Limb (tissue), 2 donors: ENCODE measurements at regions not wholly inside any gene's neighbourhood (a gene's known extent, or its start where the extent isn't known, plus 50 kb on each side); places are given as distances from the start of the nearest gene placed in this dataset.
"Not testable (repeated sequence)": the region's sequence is repeated elsewhere in the genome, so short reads cannot be mapped to it uniquely, and the experiment has no call there.

ENCODE experiments used
- DNase-seq, 2 donors: peaks; one replicate each; pipeline ENCODE4 v3.0.0-alpha.2; 2016; ENCODE audit errors: extremely low spot score in 2 of 2

DNA sequence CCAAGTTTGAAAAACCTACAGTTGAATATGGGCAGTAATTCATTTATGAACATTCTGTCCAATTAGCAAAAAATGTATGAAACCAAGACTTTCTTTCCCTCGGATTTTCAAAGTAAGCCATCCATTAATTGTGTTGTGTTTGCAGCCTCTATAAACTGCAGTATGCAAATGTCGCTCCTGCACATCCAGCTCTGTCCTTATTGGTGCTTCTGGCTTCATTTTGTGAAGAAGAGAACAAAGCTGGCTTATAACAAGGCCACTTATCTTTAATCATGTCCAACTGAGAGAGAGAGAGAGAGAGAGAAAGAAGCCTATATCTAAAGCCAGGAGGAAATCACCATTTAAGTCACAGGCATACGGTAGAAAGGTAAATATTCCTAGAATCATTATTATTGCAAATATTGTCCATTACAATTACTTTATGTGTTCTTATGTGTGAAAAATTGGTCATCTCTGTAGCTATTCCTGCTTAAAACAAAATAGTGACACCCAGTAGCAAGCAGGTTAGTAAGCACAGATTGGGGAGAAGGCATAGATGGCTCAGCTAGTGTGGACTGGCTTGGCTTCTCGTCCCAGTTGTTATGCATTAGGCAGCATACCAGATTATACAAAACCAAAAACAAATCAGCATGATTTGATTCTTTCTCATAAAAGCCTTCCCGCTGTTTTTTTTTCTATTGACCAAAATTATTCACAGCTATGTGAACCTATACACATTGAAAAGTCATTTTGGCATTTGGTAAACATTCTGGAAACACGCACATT is 726.4 kb upstream of the SOX11 start:
- DNase-seq: no peak

DNA sequence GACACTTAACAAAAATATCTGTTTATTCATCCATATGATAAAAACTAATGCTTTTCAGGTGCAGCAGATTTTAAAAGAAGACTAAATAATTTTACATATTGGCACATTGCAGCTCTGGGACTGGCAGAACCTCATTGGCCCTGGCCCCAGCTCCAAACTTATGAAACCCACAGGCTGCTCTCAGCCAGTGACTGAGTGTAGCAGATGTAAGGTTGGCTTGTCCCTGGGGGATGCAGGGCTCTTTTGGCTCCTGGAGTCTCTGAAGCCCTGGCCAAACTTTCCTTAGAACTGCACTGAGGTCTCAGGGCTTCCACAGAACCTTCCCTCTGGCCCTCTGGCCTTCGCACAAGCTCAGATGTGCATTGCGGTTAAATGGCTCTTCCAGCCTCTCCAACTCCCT is 725.0 kb upstream of the SOX11 start:
- no peak for DNase-seq

DNA sequence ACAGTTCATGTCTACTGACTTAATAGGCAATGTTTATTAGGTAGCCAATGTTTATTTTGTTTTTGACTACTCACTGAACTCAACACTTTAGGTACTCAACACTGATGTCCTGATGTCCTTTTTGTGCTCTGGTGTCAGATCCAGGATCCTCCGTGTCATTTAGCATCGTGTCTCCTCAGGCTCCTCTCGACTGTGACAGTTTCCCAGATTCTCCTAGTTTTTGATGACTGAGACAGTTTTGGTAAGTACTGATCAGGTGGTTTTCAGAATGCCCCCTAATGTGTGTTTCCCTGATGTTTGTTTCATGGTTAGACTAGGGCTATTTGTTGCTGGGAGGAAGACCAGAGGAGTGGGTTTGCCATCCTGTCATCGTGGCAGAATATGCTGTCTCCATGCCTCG is 719.7 kb upstream of the SOX11 start:
- no peak for DNase-seq

DNA sequence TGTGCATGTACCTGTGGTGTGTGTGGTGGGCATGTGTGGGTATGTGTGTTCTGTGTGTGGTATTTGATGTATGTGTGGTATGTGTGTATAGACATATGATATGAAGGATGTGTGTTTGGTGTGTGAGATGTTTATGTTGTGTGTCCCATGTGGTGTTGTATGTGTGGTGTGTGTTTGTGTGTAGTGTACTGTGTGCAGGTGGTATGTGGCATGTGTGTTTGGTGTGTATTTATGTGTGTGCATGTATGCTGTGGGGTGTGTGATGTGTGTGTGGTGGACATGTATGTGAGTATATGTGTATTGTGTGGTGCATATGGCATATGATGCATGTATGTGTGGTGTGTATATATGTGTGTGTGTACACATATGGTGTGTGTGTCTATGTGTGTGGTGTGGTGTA is 718.8 kb upstream of the SOX11 start:
- no peak for DNase-seq

DNA sequence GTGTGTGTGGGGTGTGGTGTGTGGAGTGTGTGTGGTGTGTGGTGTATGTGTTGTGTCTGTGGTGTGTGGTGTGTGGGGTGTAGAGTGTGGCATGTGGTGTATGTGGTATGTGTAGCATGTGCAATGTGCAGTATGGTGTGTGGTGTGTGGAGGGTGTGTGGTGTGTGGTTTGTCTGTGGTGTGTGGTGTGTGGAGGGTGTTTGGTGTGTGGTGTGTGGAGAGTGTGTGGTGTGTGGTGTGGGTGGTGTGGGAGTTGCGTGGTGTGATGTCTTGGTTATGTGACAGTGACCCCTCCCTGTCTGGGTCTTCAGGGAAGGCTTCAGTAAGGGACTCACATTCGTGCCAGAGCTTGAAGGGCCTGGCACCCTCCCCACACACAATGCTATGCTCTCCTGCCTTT is 718.2 kb upstream of the SOX11 start:
- no peak for DNase-seq

DNA sequence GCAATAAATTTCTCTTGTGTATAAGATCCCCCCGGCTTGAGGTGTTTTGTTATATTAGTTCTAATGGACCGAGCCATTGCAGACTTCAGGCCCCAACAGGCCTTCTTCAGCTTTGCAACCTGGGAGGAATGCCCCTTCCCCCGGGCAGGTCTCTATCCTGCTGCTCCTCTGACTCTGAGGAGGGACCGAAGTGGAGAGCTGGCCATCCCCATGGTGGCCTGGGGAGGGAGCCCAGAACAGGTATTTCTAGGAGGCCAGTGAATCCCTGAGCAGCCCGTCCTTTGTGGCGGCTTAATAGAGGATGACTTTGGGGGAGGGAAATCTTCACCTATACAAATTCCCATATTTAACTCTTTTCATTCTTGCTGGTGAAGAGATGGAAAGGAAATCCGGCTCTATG is 715.8 kb upstream of the SOX11 start:
- DNase-seq: no peak

DNA sequence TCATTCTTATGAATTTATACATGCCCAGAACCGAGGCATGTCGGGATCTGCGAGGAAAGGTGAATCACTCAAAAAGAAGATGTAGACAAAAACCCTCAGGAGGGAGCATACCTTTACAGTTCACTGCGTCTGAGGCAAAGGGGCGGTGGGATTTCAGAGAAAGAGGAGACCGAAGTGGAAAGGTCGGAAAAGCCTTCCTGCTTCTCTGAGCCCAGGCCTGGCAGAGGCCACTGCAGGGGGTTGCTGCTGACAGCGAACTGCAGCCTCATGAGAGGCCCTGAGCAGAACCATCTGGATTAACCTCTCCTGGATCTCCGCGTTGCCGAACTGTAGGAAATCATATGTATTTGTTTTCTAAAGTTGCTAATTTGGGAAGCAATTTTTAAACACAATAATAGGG is 713.1 kb upstream of the SOX11 start:
- DNase-seq: no peak

DNA sequence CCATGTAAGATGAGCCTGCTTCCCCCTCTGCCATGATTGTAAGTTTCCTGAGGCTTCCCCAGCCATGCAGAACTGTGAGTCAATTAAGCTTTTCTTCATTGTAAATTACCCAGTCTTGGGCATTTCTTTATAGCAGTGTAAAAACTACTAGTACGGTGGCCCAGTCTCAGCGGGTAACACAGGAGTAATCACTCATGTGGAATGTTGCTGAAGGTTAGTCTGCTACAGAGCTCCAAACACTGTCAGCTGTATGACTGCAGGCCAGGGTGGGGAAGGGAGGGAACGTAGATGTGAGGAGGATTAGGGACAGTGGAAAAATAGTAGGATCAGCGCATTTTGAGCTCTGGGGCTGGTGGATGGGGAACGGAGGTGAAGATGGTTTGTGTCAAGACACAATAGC is 711.2 kb upstream of the SOX11 start:
- no peak for DNase-seq

DNA sequence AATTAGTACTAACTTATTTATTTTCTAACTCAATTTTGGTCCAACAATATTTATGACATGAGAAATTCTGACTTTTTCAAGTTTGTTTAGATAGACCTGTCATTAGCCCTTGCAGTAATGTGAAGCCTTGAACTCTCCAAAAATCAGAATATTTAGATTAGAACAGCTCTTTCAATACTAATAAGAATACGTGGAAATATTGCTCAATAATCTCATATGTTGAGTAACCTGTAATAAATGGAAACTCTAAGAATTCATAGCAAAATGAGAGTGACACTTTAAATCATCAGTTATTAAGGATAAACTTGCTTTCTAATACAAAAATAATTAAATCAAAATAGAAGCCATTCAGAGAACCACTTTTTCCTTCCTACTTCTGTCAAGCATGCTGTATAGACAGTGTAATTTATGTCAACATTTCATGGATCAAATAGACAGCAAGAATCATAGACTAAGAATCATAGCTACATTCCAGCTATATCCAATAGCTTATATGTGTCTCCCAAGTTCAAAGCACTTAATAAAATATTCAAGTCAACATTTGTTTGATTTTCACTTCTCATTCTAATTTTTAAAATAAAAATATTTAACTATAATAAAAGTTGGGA is 710.3 kb upstream of the SOX11 start:
- no peak for DNase-seq

DNA sequence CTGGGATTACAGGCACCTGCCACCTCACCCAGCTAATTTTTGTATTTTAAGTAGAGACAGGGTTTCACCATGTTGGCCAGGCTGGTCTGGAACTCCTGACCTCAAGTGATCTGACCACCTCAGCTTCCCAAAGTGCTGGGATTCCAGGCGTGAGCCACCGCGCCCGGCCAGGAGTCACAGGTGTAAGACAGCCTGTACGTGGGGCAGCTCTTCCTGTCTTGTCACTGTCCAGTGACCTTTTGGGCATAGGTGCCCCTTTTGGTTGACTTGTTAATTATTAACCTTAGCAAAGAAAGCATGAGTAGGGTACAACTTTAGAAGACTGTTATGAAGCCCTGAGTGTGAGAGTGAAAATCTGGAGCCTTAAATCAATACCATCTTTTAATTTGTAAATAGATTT is 703.7 kb upstream of the SOX11 start:
- not testable (repeated sequence) for DNase-seq

DNA sequence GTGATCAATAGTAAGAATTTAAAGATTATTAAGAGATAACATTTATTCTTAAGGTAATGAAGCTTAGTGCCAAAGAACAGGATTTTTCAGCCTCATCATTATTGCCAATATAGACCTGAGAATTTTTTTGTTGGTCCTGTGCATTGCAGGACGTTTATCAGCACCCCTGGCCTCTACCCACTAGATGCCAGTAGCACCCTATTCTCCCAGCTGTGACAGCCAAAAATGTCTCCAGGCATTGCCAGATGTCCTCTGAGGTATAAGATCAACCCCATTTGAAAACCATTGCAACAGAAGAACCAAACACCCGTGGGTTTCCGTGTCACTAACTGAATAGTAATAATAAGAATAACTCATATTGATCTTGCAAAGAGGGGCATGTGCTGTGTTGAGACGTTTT is 700.0 kb upstream of the SOX11 start:
- no peak for DNase-seq

DNA sequence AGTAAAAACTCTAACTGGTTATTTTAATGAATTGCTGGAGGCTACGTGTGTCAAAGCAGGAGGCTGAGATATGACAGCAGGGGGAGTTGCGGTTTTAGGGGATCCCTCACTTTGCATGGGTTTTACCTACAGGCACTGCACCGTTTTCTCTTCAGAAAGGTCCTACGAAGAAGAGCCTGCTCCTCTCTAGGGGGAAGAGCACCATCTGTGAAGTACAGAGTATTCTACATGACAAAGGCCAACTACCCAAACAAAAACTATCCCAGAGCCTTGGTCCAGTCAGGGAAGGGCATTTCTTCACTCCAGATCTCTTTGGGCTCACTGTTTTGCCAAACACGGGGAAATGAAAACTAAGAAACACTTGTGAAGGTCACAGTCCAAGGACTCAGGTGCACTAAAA is 696.7 kb upstream of the SOX11 start:
- no peak for DNase-seq

DNA sequence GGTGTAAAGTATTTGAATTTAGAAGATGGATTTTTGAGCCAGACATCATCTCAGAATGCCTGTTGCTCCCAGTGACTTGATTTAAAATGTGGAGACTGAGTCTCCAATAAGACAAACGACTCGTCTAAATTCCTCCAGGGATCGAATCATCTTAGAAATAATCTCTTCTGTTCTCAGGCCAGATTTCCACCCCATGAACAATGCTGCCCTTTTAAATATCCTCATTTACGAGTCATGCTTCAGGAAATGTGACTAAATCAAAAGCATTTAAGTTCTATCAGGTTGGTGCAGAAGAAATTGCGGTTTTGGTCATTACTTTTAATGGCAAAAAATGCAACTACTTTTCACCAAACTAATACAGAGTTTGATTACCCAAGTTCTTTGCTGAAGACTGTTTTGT is 684.6 kb upstream of the SOX11 start:
- DNase-seq: no peak

DNA sequence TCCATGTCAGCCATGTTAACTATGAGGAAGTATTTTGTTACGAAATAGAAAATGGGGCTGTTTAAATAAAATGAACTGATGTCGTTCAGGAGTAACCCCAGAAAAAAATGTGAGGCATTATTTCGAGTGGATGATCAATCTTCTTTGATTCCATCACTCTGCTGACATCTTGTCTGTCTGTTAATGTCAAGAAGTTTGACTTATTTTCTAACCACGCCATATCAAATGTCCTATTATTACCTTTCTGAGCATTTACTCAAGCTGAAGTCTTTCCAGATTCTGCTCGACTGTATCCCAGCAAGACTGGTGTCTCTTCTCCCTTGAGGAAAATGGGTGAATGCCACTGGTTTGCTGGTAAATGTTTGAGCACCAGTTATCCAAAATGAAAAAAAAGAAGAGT is 672.9 kb upstream of the SOX11 start:
- no peak for DNase-seq

DNA sequence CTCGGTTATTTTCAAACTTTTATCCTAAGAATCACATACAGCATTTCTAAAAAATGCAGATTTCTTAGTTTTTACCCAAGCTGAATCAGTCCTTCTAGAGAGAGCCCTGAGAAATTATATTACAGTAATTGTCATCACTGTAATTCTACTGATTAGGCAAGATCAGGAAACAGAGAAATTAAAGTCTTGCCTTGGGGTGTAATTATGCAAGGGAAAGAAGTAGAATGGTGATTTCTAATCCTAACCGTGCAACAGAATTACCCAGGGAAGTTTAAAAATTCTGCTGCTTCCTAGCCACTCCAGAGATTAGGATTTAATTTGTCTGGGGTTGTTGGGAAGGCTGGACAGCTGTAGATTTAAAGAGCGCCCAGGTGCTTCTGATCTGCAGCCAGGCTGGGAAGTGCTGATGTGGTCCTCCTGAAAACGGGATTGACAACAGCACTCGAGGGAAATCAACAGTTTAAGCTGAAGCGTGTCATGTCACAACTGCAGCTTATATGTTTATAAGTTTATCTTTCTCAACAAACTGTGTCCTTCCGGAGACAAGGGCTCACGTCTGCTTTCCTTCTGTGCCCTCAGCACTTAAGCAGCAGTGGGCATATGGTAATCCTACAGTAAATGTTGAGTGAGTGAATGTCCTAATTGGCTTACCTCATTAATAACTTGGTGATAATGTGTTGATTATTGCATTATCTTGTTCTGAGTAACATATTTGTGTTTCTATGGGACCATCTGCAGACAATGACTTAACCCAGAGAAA is 671.9 kb upstream of the SOX11 start:
- no peak for DNase-seq

DNA sequence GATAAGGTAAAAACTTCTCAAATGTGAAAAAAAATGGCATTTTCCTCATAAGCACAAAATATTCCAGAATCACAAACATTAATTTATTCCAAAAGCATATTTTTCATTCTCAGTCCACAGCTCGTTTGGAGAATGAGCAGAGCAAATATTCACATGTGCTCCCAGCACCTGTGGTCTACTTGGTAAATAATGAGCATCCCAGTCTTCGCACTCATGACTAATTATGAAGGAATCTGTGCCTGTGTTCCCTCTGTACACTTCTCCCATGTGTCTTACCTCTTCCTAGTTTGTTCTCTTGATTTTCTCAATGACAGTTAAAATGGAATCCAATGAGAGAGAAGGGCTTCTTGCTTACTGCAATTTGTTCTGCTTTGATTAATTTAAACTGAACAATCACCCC is 671.0 kb upstream of the SOX11 start:
- no peak for DNase-seq

DNA sequence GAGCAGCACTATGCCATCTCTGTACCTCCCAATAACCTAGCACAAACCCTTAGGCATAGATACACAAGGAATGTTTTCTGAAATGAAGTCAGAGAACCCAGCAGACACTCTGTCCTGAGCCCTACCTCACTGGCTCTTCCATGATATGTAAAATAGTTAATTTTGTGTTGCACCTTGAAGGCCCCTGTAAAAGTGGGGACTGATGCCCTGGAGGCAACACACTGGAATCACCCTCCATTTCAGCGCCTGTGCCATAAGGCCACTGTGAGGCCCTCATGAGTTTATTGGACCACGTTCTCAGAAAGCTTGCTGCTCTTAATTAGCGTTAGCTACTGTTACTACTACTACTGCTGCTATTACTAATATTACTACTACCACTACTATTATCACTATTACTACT is 670.1 kb upstream of the SOX11 start:
- no peak for DNase-seq

DNA sequence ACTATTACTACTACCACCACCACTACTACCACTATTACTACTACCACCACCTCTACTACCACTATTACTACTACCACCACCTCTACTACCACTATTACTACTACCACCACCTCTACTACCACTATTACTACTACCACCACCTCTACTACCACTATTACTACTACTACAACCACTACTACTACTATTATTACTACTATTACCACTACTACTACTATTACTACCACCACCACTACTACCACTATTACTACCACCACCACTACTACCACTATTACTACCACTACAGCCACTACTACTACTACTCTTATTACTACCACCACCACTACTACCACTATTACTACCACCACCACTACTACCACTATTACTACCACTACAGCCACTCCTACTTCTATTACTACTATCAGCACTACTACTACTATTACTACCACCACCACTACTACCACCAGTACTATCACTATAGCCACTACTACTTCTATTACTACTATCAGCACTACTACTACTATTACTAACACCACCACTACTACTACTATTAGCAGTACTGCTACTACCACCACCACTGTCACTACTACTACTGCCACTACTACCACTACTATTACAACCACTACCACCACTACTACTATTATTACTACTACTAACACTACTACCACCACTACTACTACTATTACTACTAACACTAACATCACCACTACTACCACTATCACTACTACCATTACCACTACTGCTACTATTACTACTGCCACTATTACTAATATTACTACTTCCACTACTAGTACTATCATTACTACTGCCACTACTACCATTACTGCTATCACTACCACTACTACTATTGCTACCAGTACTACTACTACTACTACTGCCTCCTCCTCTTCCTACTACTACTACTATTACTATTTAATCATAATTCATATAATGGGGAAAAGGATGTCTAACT is 669.2 kb upstream of the SOX11 start:
- DNase-seq: not testable (repeated sequence)

DNA sequence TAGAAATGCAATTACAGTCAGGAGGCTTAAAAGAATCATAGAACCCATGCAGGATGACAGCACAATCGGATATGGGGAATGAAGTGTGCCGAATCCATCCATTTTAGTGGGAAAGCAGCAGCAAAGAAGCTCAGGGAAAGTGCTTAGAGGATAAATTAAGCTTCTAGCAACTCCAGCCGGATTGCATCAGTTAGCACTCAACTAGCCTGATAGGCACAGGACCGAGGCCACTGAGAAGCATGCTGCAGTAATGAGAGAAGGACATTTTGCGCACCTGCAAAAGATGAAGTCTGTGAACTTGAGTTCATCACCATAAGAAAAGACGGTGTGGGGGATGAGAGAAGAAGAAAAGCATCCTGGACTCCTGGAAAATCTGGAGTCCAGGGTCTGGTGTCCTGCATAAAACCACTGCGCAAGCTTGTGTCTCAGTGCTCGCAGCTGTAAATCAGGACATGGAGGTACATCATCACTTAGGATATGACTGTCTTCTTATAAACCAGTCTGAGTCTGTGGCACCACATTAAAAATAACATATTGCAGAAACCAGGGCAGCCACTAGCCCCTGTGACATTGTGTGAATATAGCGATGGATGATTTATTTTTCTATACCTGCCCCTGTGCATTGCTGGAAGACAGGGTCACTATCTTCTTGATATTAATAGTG is 665.5 kb upstream of the SOX11 start:
- no peak for DNase-seq

DNA sequence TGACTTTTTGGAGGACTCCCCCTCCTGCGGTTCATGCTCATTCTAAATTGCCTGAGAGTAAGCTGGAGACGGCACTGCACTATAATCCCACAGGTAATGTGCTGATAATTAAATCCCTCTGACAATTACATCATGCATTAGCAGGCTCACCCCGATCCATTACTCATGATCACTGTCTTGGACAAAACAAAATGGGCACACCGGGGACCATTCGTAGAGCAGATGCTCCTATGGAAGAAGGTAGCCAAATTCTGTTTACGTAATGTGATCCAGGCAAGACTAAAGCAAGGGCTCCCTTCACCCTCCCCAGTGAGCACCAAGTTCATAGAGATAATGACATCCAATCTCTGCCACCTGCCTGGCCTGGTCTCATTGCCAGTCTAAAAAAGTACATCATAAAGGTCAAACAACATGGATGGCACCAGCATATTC is 657.1 kb upstream of the SOX11 start:
- DNase-seq: no peak

DNA sequence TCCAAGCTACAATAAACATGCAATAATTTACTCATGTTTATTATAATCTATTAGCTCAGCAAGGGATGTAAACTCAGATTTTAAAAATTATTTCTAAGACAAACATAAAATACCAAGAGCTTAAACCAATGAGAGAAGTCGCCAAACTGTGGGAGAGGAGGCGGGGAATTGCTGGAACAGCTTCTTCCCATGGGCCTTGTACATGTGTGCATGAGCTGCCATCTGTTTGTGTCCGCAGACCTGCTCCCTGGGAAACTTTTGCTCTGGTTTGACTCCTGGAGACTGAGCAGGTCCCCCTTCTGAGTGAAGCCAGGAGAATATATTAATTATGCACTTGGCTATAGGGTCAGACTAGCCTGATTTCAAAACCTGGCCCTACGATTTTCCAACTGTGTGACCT is 655.9 kb upstream of the SOX11 start:
- DNase-seq: no peak
